Breast epithelium (tissue), 4 donors: ENCODE measurements at regions not wholly inside any gene's neighbourhood (a gene's known extent, or its start where the extent isn't known, plus 50 kb on each side); places are given as distances from the start of the nearest gene placed in this dataset.
A peak's percentile ranks its signal among the peaks of the same experiment; 100 is the strongest.

Source experiments
- DNase-seq, 2 donors: peaks; one replicate each; pipeline ENCODE4 v3.0.0-alpha.2; 2019; ENCODE audit warnings: low spot score in 2 of 2
- H3K27ac ChIP-seq, 2 donors: fragments of 200-600 bp; sonication (generic) in 1 of 2; one replicate each; pipeline ENCODE4 v1.5.1; 2016 to 2019; ENCODE audit warnings: mild to moderate bottlenecking in 1 of 2
- H3K27me3 ChIP-seq, 2 donors: fragments of 200-600 bp; sonication (generic) in 1 of 2; one replicate each; pipeline versions ENCODE4 v1.5.1 to v1.6.0; 2017 to 2019; ENCODE audit warnings: control low read depth in 1 of 2, mild to moderate bottlenecking in 1 of 2
- H3K36me3 ChIP-seq: fragments of 200-600 bp; one replicate; pipeline ENCODE4 v1.5.1; 2019
- H3K4me1 ChIP-seq, 2 donors: fragments of 200-600 bp; sonication (generic); one replicate each; pipeline ENCODE4 v1.5.1; 2016 to 2019; ENCODE audit warnings: control low read depth in 1 of 2
- H3K4me3 ChIP-seq, 3 donors: fragments of 200-600 bp; sonication (generic); 1 replicate in 2 of 3; 2 replicates in 1 of 3; pipeline ENCODE4 v1.5.1; 2016 to 2019; ENCODE audit warnings: mild to moderate bottlenecking in 3 of 3, moderate library complexity in 2 of 3
- H3K9me3 ChIP-seq, 2 donors: fragments of 200-600 bp; sonication (generic) in 1 of 2; one replicate each; pipeline ENCODE4 v1.5.1; 2016 to 2019; ENCODE audit warnings: control low read depth in 1 of 2
- CTCF ChIP-seq, 3 donors: fragments of 450-650 bp; IDR thresholded peaks; one replicate each; pipeline ENCODE4 v1.5.1; 2016 to 2017; ENCODE audit warnings: antibody characterized with exemption in 3 of 3, mild to moderate bottlenecking in 3 of 3, moderate library complexity in 3 of 3
- POLR2A ChIP-seq: fragments of 450-650 bp; IDR thresholded peaks from one replicate; pipeline ENCODE4 v1.6.1; 2016; ENCODE audit warnings: antibody characterized with exemption, mild to moderate bottlenecking, moderate library complexity
- POLR2AphosphoS5 ChIP-seq, 3 donors: sonication (generic); formaldehyde crosslinking; IDR thresholded peaks; one replicate each; pipeline ENCODE4 v1.6.1; 2017; ENCODE audit warnings: antibody characterized with exemption in 3 of 3
- intact Hi-C: fragments of 100-400 bp; cut with DNase I; formaldehyde crosslinking; loops from one replicate; pipeline ENCODE4 v1.15.1; 2023; ENCODE audit warnings: low total_unique reads

- H3K9me3 ChIP-seq = no peaks in the 10 kb centered on the region
- H3K27ac ChIP-seq = no peak overlapping the region
- no peak for TF ChIP-seq POLR2A
- TF ChIP-seq POLR2AphosphoS5 (IDR thresholded peaks at IDR 0.05) = no peak
- no peak for TF ChIP-seq CTCF (IDR thresholded peaks at IDR 0.05)
- DNase-seq = no peak
- no peaks in the 10 kb centered on the region for H3K27me3 ChIP-seq
- no peak overlapping the region for H3K4me3 ChIP-seq
- no peaks in the 10 kb centered on the region for H3K36me3 ChIP-seq
- intact Hi-C loops = no loop called here
- H3K4me1 ChIP-seq = no peaks in the 10 kb centered on the region
Observed at GRCh38 chr15:35654332-35654731, 108.4 kb upstream of the DPH6 start.

- no peak for TF ChIP-seq POLR2A
- no peak for TF ChIP-seq CTCF (IDR thresholded peaks at IDR 0.05)
- no peak for TF ChIP-seq POLR2AphosphoS5 (IDR thresholded peaks at IDR 0.05)
- Histone ChIP-seq H3K36me3 (no peaks in the 10 kb centered on the region), H3K27ac (no peak overlapping the region), H3K4me3 (no peak overlapping the region), H3K27me3 (no peaks in the 10 kb centered on the region), H3K4me1 (no peaks in the 10 kb centered on the region), H3K9me3 (no peaks in the 10 kb centered on the region)
- DNase-seq = no peak
- intact Hi-C loops = no loop called here
Observed at GRCh38 chr15:35657679-35658311, 111.8 kb upstream of the DPH6 start.

GRCh38 chr15:35663956-35664355, 118.0 kb upstream of the DPH6 start:
- H3K4me1 ChIP-seq = no peaks in the 10 kb centered on the region
- H3K36me3 ChIP-seq = no peaks in the 10 kb centered on the region
- TF ChIP-seq CTCF (IDR thresholded peaks at IDR 0.05) (no peak), POLR2A (no peak), POLR2AphosphoS5 (IDR thresholded peaks at IDR 0.05) (no peak)
- H3K27ac ChIP-seq = no peak overlapping the region
- no peaks in the 10 kb centered on the region for H3K9me3 ChIP-seq
- no peaks in the 10 kb centered on the region for H3K27me3 ChIP-seq
- intact Hi-C loops = no loop called here
- H3K4me3 ChIP-seq = no peak overlapping the region
- no peak for DNase-seq

- no peaks in the 10 kb centered on the region for H3K36me3 ChIP-seq
Observed at GRCh38 chr15:35665896-35666536, 120.1 kb upstream of the DPH6 start.

GRCh38 chr15:35667908-35668307, 121.9 kb upstream of the DPH6 start:
- DNase-seq = no peak
- TF ChIP-seq CTCF (IDR thresholded peaks at IDR 0.05) (no peak), POLR2A (no peak), POLR2AphosphoS5 (IDR thresholded peaks at IDR 0.05) (no peak)
- no peaks in the 10 kb centered on the region for H3K9me3 ChIP-seq
- H3K36me3 ChIP-seq = no peaks in the 10 kb centered on the region
- H3K27me3 ChIP-seq = no peaks in the 10 kb centered on the region
- intact Hi-C loops = no loop called here
- no peak overlapping the region for H3K27ac ChIP-seq
- H3K4me3 ChIP-seq = no peak overlapping the region
- no peaks in the 10 kb centered on the region for H3K4me1 ChIP-seq

More at GRCh38 chr15:35665896-35666536, 120.1 kb upstream of the DPH6 start:
- H3K27ac ChIP-seq = peak overlapping the region in 1 of 2 donors; percentile 64
- no peaks in the 10 kb centered on the region for H3K9me3 ChIP-seq
- peak overlapping the region in 1 of 3 donors; percentile 9 for H3K4me3 ChIP-seq
- TF ChIP-seq POLR2A (no peak), POLR2AphosphoS5 (IDR thresholded peaks at IDR 0.05) (peak in 2 of 3 donors; percentile 29 to 84)
- no peaks in the 10 kb centered on the region for H3K27me3 ChIP-seq
- intact Hi-C loops = no loop called here
- no peaks in the 10 kb centered on the region for H3K4me1 ChIP-seq
- no peak for DNase-seq
